ENCODE measurements at regions not wholly inside any gene's neighbourhood (a gene's known extent, or its start where the extent isn't known, plus 50 kb on each side); places are given as distances from the start of the nearest gene placed in this dataset.

DNA sequence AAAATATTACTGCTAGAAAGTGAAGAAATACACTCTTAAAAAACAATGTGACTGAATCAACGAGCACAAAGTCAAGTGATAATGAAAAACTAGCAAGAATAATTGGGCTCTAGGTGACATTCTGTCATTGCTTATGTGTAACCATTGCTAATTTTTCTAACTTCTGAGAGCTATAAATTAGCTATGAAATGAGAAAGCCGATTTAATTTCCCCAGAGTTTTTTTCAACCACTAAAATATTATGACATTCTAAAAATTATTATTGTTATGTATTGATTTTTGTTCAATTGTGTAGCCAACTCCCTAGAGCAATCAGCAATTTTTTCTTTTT lies 458.6 kb upstream of the ATXN8OS start:
- no peaks in the 10 kb centered on the region for H3K9me2 ChIP-seq (replicated peaks; ENCODE audit: control insufficient read depth, low read length)
- no peak overlapping the region for H3K27ac ChIP-seq (ENCODE audit: low read depth, low read length)
- H3K9me3 ChIP-seq (ENCODE audit: control insufficient read depth, insufficient read depth, low read length), result no peaks in the 10 kb centered on the region
- H3K27me3 ChIP-seq (ENCODE audit: control insufficient read depth, low read length), result no peaks in the 10 kb centered on the region
- H4K20me1 ChIP-seq (ENCODE audit: control insufficient read depth, insufficient read depth, low read depth, low read length), result no peaks in the 10 kb centered on the region
- no peaks in the 10 kb centered on the region for H3F3A ChIP-seq (ENCODE audit: control insufficient read depth, insufficient read depth)
- TF ChIP-seq EZH2phosphoT487 (IDR thresholded peaks at IDR 0.05; ENCODE audit: borderline replicate concordance, low read length), result no peak
- TF ChIP-seq, protein P1, sequence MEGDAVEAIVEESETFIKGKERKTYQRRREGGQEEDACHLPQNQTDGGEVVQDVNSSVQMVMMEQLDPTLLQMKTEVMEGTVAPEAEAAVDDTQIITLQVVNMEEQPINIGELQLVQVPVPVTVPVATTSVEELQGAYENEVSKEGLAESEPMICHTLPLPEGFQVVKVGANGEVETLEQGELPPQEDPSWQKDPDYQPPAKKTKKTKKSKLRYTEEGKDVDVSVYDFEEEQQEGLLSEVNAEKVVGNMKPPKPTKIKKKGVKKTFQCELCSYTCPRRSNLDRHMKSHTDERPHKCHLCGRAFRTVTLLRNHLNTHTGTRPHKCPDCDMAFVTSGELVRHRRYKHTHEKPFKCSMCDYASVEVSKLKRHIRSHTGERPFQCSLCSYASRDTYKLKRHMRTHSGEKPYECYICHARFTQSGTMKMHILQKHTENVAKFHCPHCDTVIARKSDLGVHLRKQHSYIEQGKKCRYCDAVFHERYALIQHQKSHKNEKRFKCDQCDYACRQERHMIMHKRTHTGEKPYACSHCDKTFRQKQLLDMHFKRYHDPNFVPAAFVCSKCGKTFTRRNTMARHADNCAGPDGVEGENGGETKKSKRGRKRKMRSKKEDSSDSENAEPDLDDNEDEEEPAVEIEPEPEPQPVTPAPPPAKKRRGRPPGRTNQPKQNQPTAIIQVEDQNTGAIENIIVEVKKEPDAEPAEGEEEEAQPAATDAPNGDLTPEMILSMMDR (IDR thresholded peaks at IDR 0.05; ENCODE audit: low read depth, low read length, poor library complexity, severe bottlenecking), result no peak
- H3K79me2 ChIP-seq (ENCODE audit: control insufficient read depth, low read length), result no peaks in the 10 kb centered on the region
- H3K36me3 ChIP-seq (ENCODE audit: control insufficient read depth, low read length), result no peaks in the 10 kb centered on the region
- H3K4me3 ChIP-seq (ENCODE audit: low read length), result no peak overlapping the region
- no peak overlapping the region for H3K4me2 ChIP-seq (ENCODE audit: low read length)
- H3K4me1 ChIP-seq (ENCODE audit: control insufficient read depth, low read length), result no peaks in the 10 kb centered on the region

DNA sequence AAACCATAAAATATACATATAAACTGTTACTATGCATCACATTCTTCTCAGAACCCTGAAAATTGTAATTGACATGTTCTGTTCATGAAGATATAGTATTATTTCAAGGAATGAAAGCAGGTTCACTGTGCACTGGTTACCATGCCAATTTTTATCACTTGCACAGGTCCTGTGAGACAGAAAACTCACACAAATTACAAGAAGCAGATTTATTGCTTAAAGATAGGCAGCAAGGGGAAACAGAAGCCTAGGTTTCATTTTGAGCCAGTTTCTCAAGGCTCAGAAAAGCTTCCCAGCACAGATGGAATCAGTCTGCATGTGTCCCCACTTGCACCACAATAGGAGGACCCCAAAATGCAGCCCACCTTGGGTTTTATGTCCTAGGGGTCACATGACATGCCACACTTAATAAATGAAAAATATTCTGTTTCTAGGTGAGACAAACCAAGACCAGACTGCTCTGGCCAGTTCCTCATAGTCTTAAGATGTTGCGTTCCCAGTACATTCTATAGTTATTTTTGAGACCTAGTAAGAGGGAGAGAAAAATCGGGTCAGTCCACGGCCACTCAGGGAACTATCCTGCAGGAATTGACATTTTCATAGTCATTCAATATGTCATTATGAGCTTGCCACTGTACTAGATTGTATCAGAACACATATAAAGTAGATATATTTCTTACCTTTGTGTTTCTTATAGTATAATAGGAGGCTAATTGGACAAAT lies 459.1 kb upstream of the ATXN8OS start:
- no peak overlapping the region for H3K4me2 ChIP-seq (ENCODE audit: low read length)
- no peaks in the 10 kb centered on the region for H3K9me3 ChIP-seq (ENCODE audit: control insufficient read depth, insufficient read depth, low read length)
- H3K27ac ChIP-seq (ENCODE audit: low read depth, low read length), result no peak overlapping the region
- no peaks in the 10 kb centered on the region for H3F3A ChIP-seq (ENCODE audit: control insufficient read depth, insufficient read depth)
- H3K4me3 ChIP-seq (ENCODE audit: low read length), result no peak overlapping the region
- no peaks in the 10 kb centered on the region for H3K4me1 ChIP-seq (ENCODE audit: control insufficient read depth, low read length)
- TF ChIP-seq, protein P1 (IDR thresholded peaks at IDR 0.05; ENCODE audit: low read depth, low read length, poor library complexity, severe bottlenecking), result no peak
- H4K20me1 ChIP-seq (ENCODE audit: control insufficient read depth, insufficient read depth, low read depth, low read length), result no peaks in the 10 kb centered on the region
- H3K36me3 ChIP-seq (ENCODE audit: control insufficient read depth, low read length), result no peaks in the 10 kb centered on the region
- no peaks in the 10 kb centered on the region for H3K9me2 ChIP-seq (replicated peaks; ENCODE audit: control insufficient read depth, low read length)
- no peaks in the 10 kb centered on the region for H3K79me2 ChIP-seq (ENCODE audit: control insufficient read depth, low read length)
- H3K27me3 ChIP-seq (ENCODE audit: control insufficient read depth, low read length), result no peaks in the 10 kb centered on the region

DNA sequence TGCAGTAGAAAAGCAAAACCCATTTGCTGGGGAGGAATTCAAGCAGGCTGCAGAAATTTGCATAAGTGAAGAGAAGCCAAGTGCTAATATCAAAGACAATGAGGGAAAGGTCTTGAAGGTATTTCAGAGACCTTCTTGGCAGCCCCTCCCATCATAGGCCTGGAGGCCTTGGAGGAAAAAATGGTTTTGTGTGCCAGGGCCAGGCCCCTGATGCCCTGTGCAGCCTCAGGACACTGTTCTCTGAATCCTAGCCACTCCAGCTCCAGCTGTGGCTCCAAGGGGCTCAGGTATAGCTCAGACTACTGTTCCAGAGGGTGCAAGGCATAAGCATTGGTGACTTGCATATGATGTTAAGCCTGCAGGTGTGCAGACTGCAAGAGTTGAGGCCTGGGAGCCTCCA lies 463.2 kb upstream of the ATXN8OS start:
- H3K27ac ChIP-seq (ENCODE audit: low read depth, low read length), result no peak overlapping the region
- no peaks in the 10 kb centered on the region for H3K4me1 ChIP-seq (ENCODE audit: control insufficient read depth, low read length)
- no peaks in the 10 kb centered on the region for H3K79me2 ChIP-seq (ENCODE audit: control insufficient read depth, low read length)
- H3K36me3 ChIP-seq (ENCODE audit: control insufficient read depth, low read length), result no peaks in the 10 kb centered on the region
- no peak overlapping the region for H3K4me3 ChIP-seq (ENCODE audit: low read length)
- H3K27me3 ChIP-seq (ENCODE audit: control insufficient read depth, low read length), result no peaks in the 10 kb centered on the region
- no peak overlapping the region for H3K4me2 ChIP-seq (ENCODE audit: low read length)
- H3K9me2 ChIP-seq (replicated peaks; ENCODE audit: control insufficient read depth, low read length), result no peaks in the 10 kb centered on the region
- no peaks in the 10 kb centered on the region for H3K9me3 ChIP-seq (ENCODE audit: control insufficient read depth, insufficient read depth, low read length)
- no peaks in the 10 kb centered on the region for H3F3A ChIP-seq (ENCODE audit: control insufficient read depth, insufficient read depth)
- H4K20me1 ChIP-seq (ENCODE audit: control insufficient read depth, insufficient read depth, low read depth, low read length), result no peaks in the 10 kb centered on the region
- TF ChIP-seq EZH2phosphoT487 (IDR thresholded peaks at IDR 0.05; ENCODE audit: borderline replicate concordance, low read length), result no peak
- TF ChIP-seq, protein P1 (IDR thresholded peaks at IDR 0.05; ENCODE audit: low read depth, low read length, poor library complexity, severe bottlenecking), result no peak

Measured in DOHH2 (cell line).